Breast epithelium (tissue), 4 donors: ENCODE measurements at regions not wholly inside any gene's neighbourhood (a gene's known extent, or its start where the extent isn't known, plus 50 kb on each side); places are given as distances from the start of the nearest gene placed in this dataset.
A peak's percentile ranks its signal among the peaks of the same experiment; 100 is the strongest.

Source experiments
- DNase-seq, 2 donors: peaks; one replicate each; pipeline ENCODE4 v3.0.0-alpha.2; 2019; ENCODE audit warnings: low spot score in 2 of 2
- H3K27ac ChIP-seq, 2 donors: fragments of 200-600 bp; sonication (generic) in 1 of 2; one replicate each; pipeline ENCODE4 v1.5.1; 2016 to 2019; ENCODE audit warnings: mild to moderate bottlenecking in 1 of 2
- H3K27me3 ChIP-seq, 2 donors: fragments of 200-600 bp; sonication (generic) in 1 of 2; one replicate each; pipeline versions ENCODE4 v1.5.1 to v1.6.0; 2017 to 2019; ENCODE audit warnings: control low read depth in 1 of 2, mild to moderate bottlenecking in 1 of 2
- H3K36me3 ChIP-seq: fragments of 200-600 bp; one replicate; pipeline ENCODE4 v1.5.1; 2019
- H3K4me1 ChIP-seq, 2 donors: fragments of 200-600 bp; sonication (generic); one replicate each; pipeline ENCODE4 v1.5.1; 2016 to 2019; ENCODE audit warnings: control low read depth in 1 of 2
- H3K4me3 ChIP-seq, 3 donors: fragments of 200-600 bp; sonication (generic); 1 replicate in 2 of 3; 2 replicates in 1 of 3; pipeline ENCODE4 v1.5.1; 2016 to 2019; ENCODE audit warnings: mild to moderate bottlenecking in 3 of 3, moderate library complexity in 2 of 3
- H3K9me3 ChIP-seq, 2 donors: fragments of 200-600 bp; sonication (generic) in 1 of 2; one replicate each; pipeline ENCODE4 v1.5.1; 2016 to 2019; ENCODE audit warnings: control low read depth in 1 of 2
- CTCF ChIP-seq, 3 donors: fragments of 450-650 bp; IDR thresholded peaks; one replicate each; pipeline ENCODE4 v1.5.1; 2016 to 2017; ENCODE audit warnings: antibody characterized with exemption in 3 of 3, mild to moderate bottlenecking in 3 of 3, moderate library complexity in 3 of 3
- POLR2A ChIP-seq: fragments of 450-650 bp; IDR thresholded peaks from one replicate; pipeline ENCODE4 v1.6.1; 2016; ENCODE audit warnings: antibody characterized with exemption, mild to moderate bottlenecking, moderate library complexity
- POLR2AphosphoS5 ChIP-seq, 3 donors: sonication (generic); formaldehyde crosslinking; IDR thresholded peaks; one replicate each; pipeline ENCODE4 v1.6.1; 2017; ENCODE audit warnings: antibody characterized with exemption in 3 of 3
- intact Hi-C: fragments of 100-400 bp; cut with DNase I; formaldehyde crosslinking; loops from one replicate; pipeline ENCODE4 v1.15.1; 2023; ENCODE audit warnings: low total_unique reads

GRCh38 chr2:155240176-155240575, 541.7 kb downstream of the KCNJ3 start:
- no peak overlapping the region for H3K27ac ChIP-seq
- TF ChIP-seq CTCF (IDR thresholded peaks at IDR 0.05), result no peak
- TF ChIP-seq POLR2A, result no peak
- no peak for TF ChIP-seq POLR2AphosphoS5 (IDR thresholded peaks at IDR 0.05)
- no peak overlapping the region for H3K4me3 ChIP-seq
- H3K27me3 ChIP-seq, result no peaks in the 10 kb centered on the region
- no peaks in the 10 kb centered on the region for H3K4me1 ChIP-seq
- no peaks in the 10 kb centered on the region for H3K36me3 ChIP-seq
- no peak for DNase-seq
- intact Hi-C loops, result no loop called here
- H3K9me3 ChIP-seq, result no peaks in the 10 kb centered on the region

- intact Hi-C loops, result no loop called here
- Histone ChIP-seq H3K4me3 (no peak overlapping the region), H3K4me1 (no peaks in the 10 kb centered on the region), H3K36me3 (no peaks in the 10 kb centered on the region), H3K27ac (no peak overlapping the region), H3K9me3 (no peaks in the 10 kb centered on the region), H3K27me3 (no peaks in the 10 kb centered on the region)
- no peak for TF ChIP-seq POLR2A
- no peak for TF ChIP-seq CTCF (IDR thresholded peaks at IDR 0.05)
- DNase-seq, result no peak
These were observed 537.2 kb downstream of the KCNJ3 start for GRCh38 chr2:155235710-155236109.

- Histone ChIP-seq H3K4me3 (no peak overlapping the region), H3K27me3 (no peaks in the 10 kb centered on the region), H3K9me3 (no peaks in the 10 kb centered on the region), H3K4me1 (no peaks in the 10 kb centered on the region), H3K36me3 (no peaks in the 10 kb centered on the region), H3K27ac (no peak overlapping the region)
- intact Hi-C loops, result no loop called here
- DNase-seq, result no peak
- no peak for TF ChIP-seq POLR2A
- no peak for TF ChIP-seq POLR2AphosphoS5 (IDR thresholded peaks at IDR 0.05)
- peak in 1 of 3 donors; percentile 17 for TF ChIP-seq CTCF (IDR thresholded peaks at IDR 0.05)
These were observed 525.4 kb downstream of the KCNJ3 start for GRCh38 chr2:155223781-155224406.

GRCh38 chr2:155218945-155219344, 520.5 kb downstream of the KCNJ3 start:
- intact Hi-C loops, result no loop called here
- TF ChIP-seq POLR2AphosphoS5 (IDR thresholded peaks at IDR 0.05) (no peak), CTCF (IDR thresholded peaks at IDR 0.05) (no peak), POLR2A (no peak)

GRCh38 chr2:155218292-155218924, 519.9 kb downstream of the KCNJ3 start:
- no peak for DNase-seq
- H3K4me1 ChIP-seq, result no peaks in the 10 kb centered on the region
- TF ChIP-seq CTCF (IDR thresholded peaks at IDR 0.05), result no peak
- TF ChIP-seq POLR2A, result no peak
- no peak for TF ChIP-seq POLR2AphosphoS5 (IDR thresholded peaks at IDR 0.05)
- H3K27me3 ChIP-seq, result no peaks in the 10 kb centered on the region
- no peaks in the 10 kb centered on the region for H3K9me3 ChIP-seq
- intact Hi-C loops, result no loop called here
- no peak overlapping the region for H3K4me3 ChIP-seq
- no peaks in the 10 kb centered on the region for H3K36me3 ChIP-seq
- H3K27ac ChIP-seq, result no peak overlapping the region

More at GRCh38 chr2:155218945-155219344, 520.5 kb downstream of the KCNJ3 start:
- H3K4me3 ChIP-seq, result no peak overlapping the region
- H3K4me1 ChIP-seq, result no peaks in the 10 kb centered on the region
- no peak for DNase-seq
- H3K36me3 ChIP-seq, result no peaks in the 10 kb centered on the region
- no peak overlapping the region for H3K27ac ChIP-seq
- no peaks in the 10 kb centered on the region for H3K9me3 ChIP-seq
- no peaks in the 10 kb centered on the region for H3K27me3 ChIP-seq
